GM12891 (cell line): ENCODE measurements at regions not wholly inside any gene's neighbourhood (a gene's known extent, or its start where the extent isn't known, plus 50 kb on each side); places are given as distances from the start of the nearest gene placed in this dataset.

ENCODE experiments used
- DNase-seq: peaks from one replicate; pipeline ENCODE4 v3.0.0; 2011; ENCODE audit warnings: low spot score; ENCODE audit not compliant: insufficient read length
- FAIRE-seq: peaks from 2 replicates; lab custom pipeline; 2011; peaks lifted over from hg19 to GRCh38; lab: Jason Lieb, UNC
- PAX5 ChIP-seq: IDR thresholded peaks from 2 replicates; pipeline ENCODE4 v1.6.1; 2011; ENCODE audit warnings: low read length, moderate library complexity, mild to moderate bottlenecking; ENCODE audit not compliant: insufficient read depth, severe bottlenecking
- POLR2A ChIP-seq: IDR thresholded peaks from 2 replicates; pipeline ENCODE4 v1.6.1; 2011; ENCODE audit warnings: low read depth, low read length, control low read depth
- POLR2AphosphoS5 ChIP-seq: IDR thresholded peaks from 2 replicates; pipeline ENCODE4 v1.6.1; 2011; ENCODE audit warnings: low read depth, low read length, control low read depth
- POU2F2 ChIP-seq: IDR thresholded peaks from 2 replicates; pipeline ENCODE4 v1.6.1; 2011; ENCODE audit warnings: low read depth, mild to moderate bottlenecking, control low read depth, low read length, moderate library complexity
- SPI1 ChIP-seq: IDR thresholded peaks from 2 replicates; pipeline ENCODE4 v1.6.1; 2011; ENCODE audit warnings: low read depth, low read length, control low read depth
- TAF1 ChIP-seq: IDR thresholded peaks from 2 replicates; pipeline ENCODE4 v1.6.1; 2011; ENCODE audit warnings: low read depth, low read length, control low read depth

DNA sequence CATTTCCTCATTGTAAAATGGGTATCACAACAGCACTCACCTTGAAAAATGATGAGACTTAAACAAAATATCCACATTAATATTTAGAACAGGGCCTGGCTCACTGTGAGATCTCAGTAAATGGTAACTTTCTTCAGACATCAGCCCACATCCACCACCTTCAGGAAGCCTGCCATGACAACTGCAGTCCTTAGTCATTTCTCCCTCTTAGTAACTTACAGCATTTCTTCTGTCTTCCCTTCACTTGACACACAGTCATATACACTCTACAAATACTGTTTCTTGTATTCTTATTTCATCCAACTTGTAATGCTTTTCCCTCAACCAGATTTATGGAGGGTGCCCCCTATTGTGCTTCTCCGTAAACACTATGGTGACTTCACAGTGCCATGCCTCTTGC lies 263.0 kb downstream of the ZNF516 start:
- DNase-seq (no peak), FAIRE-seq (no peak)
- TF ChIP-seq POU2F2 (no peak), POLR2AphosphoS5 (no peak), SPI1 (no peak), POLR2A (no peak), TAF1 (no peak), PAX5 (no peak)

GRCh38 chr18:76231402-76231801 lies 263.6 kb downstream of the ZNF516 start:
- no peak for FAIRE-seq
- DNase-seq: no peak
- TF ChIP-seq SPI1 (no peak), POU2F2 (no peak), POLR2A (no peak), TAF1 (no peak), POLR2AphosphoS5 (no peak), PAX5 (no peak)

GRCh38 chr18:76230791-76231190 lies 264.3 kb downstream of the ZNF516 start:
- TF ChIP-seq POU2F2 (no peak), TAF1 (no peak), POLR2AphosphoS5 (no peak), PAX5 (no peak), POLR2A (no peak), SPI1 (no peak)
- DNase-seq (no peak), FAIRE-seq (no peak)

GRCh38 chr18:76228716-76229115 lies 266.3 kb downstream of the ZNF516 start:
- DNase-seq (no peak), FAIRE-seq (no peak)
- TF ChIP-seq POLR2A: no peak
- TF ChIP-seq POU2F2: no peak
- no peak for TF ChIP-seq TAF1
- TF ChIP-seq PAX5: no peak
- no peak for TF ChIP-seq POLR2AphosphoS5
- no peak for TF ChIP-seq SPI1

DNA sequence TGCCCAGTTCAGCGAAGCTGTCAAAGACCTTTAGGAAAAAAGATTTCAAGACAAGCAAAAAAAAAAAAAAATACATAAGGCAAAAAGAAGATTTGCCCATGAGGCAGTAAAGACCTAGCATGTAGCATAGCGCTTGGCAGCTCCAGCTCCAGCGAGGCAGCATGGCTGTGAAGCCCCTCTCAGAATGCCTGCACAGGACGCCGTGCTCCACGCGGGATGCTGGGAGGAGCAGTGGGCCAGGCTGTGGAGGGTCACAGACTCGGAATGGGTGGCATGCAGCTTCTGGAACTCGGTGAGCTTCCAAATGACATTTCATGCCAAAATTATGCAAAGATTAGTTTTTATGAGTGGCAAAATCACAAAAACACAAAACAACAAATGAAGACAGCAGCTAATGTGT lies 267.3 kb downstream of the ZNF516 start:
- DNase-seq: no peak
- TF ChIP-seq POLR2A (no peak), POLR2AphosphoS5 (no peak), PAX5 (no peak), TAF1 (no peak), POU2F2 (no peak), SPI1 (no peak)
- no peak for FAIRE-seq

DNA sequence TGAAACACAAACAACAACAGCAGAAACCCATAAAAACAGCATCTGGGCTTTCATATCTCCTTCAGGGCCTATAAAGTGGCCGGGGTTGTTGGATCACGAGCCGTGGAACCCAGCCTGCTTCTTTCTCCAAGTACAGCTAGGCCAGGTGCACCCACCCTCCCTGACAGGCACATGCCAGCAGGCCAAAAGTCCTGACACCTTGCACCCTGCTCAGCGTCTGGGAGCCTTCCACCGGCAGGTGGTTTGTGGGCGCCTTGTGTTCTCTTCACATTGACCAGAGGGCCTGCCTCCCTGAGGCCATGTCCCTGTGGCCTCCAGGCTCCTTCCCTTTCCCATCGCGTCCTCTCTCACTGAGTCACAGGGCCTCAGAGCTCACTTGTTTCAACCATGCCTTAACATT lies 271.6 kb downstream of the ZNF516 start:
- TF ChIP-seq POLR2AphosphoS5 (no peak), TAF1 (no peak), POU2F2 (no peak), POLR2A (no peak), SPI1 (no peak), PAX5 (no peak)
- DNase-seq: no peak
- FAIRE-seq: no peak

DNA sequence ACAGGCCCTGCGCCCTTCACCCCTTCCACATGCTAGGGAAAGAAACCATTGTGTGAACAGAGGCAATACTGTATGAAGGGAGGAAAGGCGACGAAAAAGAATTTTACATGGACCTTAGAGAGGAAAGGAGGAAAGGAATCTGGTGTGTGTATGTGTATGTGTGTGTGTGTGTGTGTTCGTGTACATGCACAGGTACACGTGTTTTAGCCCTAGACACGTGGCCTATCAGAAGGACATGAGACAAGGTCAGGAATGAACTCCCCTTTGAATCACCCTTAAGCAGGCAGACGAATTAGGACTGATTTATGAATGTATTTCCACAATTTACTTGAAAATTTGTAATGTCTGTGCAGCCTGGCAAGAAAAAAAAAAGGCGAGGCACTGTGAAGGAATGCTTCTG lies 276.0 kb downstream of the ZNF516 start:
- no peak for FAIRE-seq
- TF ChIP-seq SPI1 (no peak), TAF1 (no peak), POU2F2 (no peak), POLR2A (no peak)
- no peak for DNase-seq

- DNase-seq: no peak
- no peak for FAIRE-seq
- no peak for TF ChIP-seq POLR2A
- no peak for TF ChIP-seq PAX5
- TF ChIP-seq SPI1: no peak
- no peak for TF ChIP-seq POU2F2
- TF ChIP-seq POLR2AphosphoS5: no peak
- TF ChIP-seq TAF1: no peak
Observed at GRCh38 chr18:76216096-76216495, 278.9 kb downstream of the ZNF516 start.

DNA sequence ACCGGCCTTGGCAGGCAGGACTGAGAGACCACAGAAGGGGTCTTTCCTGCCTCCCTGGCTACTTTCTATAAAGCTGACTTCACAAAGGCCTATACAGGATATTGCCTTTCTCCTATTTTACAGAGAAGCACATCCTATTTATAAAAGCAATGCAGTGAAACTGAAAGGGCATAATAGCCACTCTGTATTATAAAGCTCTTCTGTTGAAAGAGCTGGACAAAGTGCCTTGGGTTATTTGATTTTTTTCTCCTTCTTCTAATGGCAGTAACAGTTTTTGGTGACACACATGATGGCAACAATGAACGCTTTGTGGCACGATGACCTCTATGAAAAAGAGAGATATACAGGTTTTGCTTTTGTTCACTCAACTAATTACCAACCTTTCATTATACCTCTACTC lies 281.1 kb downstream of the ZNF516 start:
- TF ChIP-seq POU2F2 (no peak), PAX5 (no peak), TAF1 (no peak), POLR2A (no peak), POLR2AphosphoS5 (no peak), SPI1 (no peak)
- no peak for FAIRE-seq
- DNase-seq: no peak

DNA sequence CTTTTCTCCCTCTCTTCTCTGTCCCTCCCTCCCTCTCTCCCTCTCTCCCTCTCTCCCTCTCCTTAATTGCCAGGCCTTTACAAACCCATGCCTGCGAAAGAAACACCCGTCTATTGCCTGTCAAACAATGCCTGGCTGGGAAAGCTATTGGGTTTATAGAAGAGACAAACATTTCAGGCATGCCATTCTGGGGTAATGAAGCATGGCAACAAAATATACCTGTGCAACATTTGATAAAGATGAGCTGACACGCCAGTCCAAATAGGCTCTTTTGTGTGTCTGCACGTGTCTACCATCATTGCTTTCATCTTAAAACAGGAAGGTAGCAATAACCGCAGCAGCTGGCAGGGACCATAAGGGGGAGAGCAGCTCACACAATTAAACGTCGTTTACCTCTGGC lies 282.1 kb downstream of the ZNF516 start:
- FAIRE-seq (no peak), DNase-seq (no peak)
- TF ChIP-seq SPI1 (no peak), PAX5 (no peak), POU2F2 (no peak)

GRCh38 chr18:76209597-76209996 lies 285.4 kb downstream of the ZNF516 start:
- no peak for DNase-seq
- no peak for TF ChIP-seq SPI1
- TF ChIP-seq PAX5: no peak
- no peak for TF ChIP-seq POLR2AphosphoS5
- TF ChIP-seq TAF1: no peak
- TF ChIP-seq POLR2A: no peak
- TF ChIP-seq POU2F2: no peak
- FAIRE-seq: no peak
